Sigmoid colon (tissue), 4 donors: ENCODE measurements at regions not wholly inside any gene's neighbourhood (a gene's known extent, or its start where the extent isn't known, plus 50 kb on each side); places are given as distances from the start of the nearest gene placed in this dataset.

Experiments
- EP300 ChIP-seq, 4 donors: sonication (generic); formaldehyde crosslinking; IDR thresholded peaks; one replicate each; pipeline ENCODE4 v1.6.1; 2017; ENCODE audit warnings: antibody characterized with exemption in 4 of 4
- POLR2A ChIP-seq, 2 donors: fragments of 450-650 bp; IDR thresholded peaks; one replicate each; pipeline ENCODE4 v1.6.1; 2016; ENCODE audit warnings: antibody characterized with exemption in 2 of 2, mild to moderate bottlenecking in 2 of 2, moderate library complexity in 2 of 2
- POLR2AphosphoS5 ChIP-seq, 4 donors: sonication (generic); formaldehyde crosslinking; IDR thresholded peaks; one replicate each; pipeline ENCODE4 v1.6.1; 2017; ENCODE audit warnings: antibody characterized with exemption in 4 of 4
- TF ChIP-seq, protein P1 (sequence below), 4 experiments: fragments of 450-650 bp in 3 of 4; fragments of 200-600 bp in 1 of 4; IDR thresholded peaks; one replicate each; pipeline ENCODE4 v1.5.1; 2016 to 2019; ENCODE audit warnings: antibody characterized with exemption in 4 of 4, mild to moderate bottlenecking in 3 of 4, moderate library complexity in 2 of 4

DNA sequence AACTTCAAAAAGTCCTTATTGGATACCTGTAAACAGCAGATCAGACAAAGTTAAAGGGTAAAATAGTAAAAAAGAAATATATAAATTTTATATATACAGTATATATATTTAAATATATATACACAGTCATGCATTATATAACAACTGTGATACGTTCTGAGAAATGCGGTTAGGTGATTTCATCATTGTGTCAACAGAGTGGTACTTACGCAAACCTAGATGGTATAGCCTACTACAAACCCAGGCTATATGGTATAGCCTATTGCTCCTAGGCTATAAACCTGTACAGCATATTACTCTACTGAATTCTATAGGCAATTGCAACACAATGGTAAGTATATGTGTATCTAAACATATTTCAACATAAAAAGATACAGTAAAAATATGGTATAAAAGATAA is 222.7 kb downstream of the NUF2 start:
- no peak for TF ChIP-seq POLR2A (IDR thresholded peaks at IDR 0.05)
- TF ChIP-seq POLR2AphosphoS5 (IDR thresholded peaks at IDR 0.05), result no peak
- TF ChIP-seq, protein P1, sequence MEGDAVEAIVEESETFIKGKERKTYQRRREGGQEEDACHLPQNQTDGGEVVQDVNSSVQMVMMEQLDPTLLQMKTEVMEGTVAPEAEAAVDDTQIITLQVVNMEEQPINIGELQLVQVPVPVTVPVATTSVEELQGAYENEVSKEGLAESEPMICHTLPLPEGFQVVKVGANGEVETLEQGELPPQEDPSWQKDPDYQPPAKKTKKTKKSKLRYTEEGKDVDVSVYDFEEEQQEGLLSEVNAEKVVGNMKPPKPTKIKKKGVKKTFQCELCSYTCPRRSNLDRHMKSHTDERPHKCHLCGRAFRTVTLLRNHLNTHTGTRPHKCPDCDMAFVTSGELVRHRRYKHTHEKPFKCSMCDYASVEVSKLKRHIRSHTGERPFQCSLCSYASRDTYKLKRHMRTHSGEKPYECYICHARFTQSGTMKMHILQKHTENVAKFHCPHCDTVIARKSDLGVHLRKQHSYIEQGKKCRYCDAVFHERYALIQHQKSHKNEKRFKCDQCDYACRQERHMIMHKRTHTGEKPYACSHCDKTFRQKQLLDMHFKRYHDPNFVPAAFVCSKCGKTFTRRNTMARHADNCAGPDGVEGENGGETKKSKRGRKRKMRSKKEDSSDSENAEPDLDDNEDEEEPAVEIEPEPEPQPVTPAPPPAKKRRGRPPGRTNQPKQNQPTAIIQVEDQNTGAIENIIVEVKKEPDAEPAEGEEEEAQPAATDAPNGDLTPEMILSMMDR (IDR thresholded peaks at IDR 0.05), result no peak
- TF ChIP-seq EP300 (IDR thresholded peaks at IDR 0.05), result no peak
